Glomerular visceral epithelial cell (primary cell): ENCODE measurements at regions not wholly inside any gene's neighbourhood (a gene's known extent, or its start where the extent isn't known, plus 50 kb on each side); places are given as distances from the start of the nearest gene placed in this dataset.

ENCODE experiments used
- DNase-seq: peaks from one replicate; pipeline ENCODE4 v3.0.0-alpha.2; 2016; ENCODE audit errors: extremely low spot score

DNA sequence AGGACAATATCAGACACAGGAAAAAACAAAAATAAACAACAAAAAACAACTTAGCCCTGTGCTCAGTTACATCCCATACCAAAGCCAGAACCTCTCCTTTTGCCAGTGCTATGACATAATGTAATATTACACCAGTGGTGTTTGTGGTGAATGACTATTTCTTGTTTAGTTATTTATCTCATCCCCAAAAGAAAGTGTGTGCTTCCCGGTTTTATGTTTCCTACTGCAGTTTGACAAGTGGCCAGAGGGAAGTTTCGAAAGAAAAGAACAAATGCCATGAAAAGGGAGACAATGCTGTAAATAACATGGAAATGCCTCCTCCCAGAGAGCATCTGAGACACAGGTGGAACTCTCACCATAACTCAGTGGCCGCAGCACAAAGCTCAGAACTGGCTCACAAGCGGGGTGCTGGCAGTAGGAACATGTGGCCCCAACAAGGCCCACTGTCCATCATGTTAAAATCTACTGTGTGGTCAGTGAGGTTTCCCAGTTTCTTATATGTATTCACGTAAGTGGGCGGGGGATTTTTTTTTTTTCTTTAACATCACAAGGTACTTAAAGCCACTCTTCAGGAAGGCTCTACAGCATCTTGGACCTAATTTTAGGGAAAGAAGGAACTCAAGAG lies 158.2 kb downstream of the BARHL2 start:
- DNase-seq, result no peak

DNA sequence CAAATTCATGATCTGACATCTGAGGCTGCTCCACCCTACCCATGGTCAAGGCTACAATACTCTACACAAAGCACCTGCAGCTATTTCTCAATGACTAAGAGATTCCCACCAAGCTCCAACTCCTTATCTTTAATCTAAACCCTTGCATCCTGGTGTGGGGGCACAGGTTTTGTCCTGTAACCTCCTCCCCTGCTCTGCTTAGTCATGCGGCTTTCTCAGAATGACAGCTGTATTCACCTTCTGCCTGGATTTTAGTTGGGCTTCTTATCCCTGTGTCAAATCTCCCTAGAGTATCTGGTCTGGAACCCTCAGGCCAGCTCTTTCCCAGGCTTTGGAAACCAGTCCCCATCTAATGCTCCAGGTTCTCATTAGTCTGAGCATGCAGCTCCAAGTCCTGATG lies 159.0 kb downstream of the BARHL2 start:
- DNase-seq, result no peak

DNA sequence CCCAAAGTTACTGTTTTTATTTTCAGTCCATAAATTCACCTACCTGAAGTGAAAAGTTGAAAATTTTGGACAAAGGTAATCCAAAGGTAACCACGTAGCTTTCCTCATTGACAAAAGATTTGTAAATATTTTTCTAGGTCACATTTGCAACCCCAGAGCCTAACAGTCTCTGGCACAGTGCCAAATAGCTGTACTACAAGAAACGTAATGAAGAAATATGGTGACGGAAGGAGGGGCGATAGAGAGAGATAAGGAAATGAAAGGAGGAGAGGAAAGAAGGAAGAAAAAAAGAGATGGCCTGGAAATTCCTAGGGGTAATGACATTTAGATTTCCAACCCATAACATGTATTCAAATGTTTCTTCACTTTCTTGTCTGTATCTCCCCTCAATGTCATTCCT lies 159.4 kb downstream of the BARHL2 start:
- DNase-seq, result no peak

GRCh38 chr1:90550626-90551406 lies 166.3 kb downstream of the BARHL2 start:
- no peak for DNase-seq

GRCh38 chr1:90544356-90544755 lies 172.7 kb downstream of the BARHL2 start:
- DNase-seq, result no peak

- DNase-seq, result no peak
Measured at GRCh38 chr1:90537606-90538362, 179.3 kb downstream of the BARHL2 start.

DNA sequence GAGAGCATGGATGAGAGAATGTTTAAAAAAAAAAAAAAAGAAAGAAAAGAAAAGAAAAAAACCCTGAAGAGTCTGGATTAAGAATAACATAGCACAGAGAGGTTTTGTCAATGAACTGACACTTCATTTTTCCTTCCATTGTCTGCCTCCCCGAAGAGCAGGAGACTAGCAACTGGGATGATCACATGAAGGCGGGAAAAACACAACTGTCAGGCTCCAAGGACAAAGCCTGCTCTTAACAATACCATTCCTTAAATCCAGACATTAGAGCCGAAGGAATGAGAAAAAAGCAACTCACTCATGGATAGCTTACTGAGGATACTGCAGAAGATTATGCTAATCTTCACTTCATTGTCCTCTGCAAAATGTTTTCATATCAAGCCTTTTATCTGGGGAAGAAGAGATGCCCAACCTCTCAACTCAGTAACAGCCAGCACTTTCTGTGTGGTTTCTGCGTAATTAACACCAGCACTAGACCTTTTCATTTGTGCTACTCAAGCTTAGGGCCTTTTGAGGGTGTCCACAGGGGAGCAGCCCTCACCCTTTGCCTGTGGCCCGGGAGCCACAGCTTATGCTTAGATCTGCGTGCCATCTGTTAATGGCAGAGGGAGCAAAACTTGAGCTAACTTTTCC lies 182.3 kb downstream of the BARHL2 start:
- DNase-seq, result no peak

DNA sequence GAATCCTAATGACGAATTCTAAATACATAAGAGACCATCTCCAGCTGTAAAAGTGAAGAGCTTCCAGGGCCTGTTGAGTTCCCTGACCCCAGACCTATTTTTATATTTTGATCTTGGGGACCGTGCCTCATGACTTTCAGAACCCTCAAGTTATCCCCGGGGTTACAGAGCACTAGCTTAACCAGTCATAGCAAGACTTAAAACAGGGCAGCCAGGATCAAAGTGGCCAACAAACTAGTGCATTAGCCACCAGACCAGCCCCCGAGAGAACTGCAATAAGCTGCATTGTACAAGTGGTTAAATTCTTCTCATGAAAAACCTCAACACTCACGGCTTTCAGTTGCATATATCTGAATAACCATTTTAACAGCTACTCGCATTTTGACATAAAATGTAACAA lies 183.0 kb downstream of the BARHL2 start:
- no peak for DNase-seq

- DNase-seq, result no peak
Measured at GRCh38 chr1:90526954-90527353, 190.1 kb downstream of the BARHL2 start.

DNA sequence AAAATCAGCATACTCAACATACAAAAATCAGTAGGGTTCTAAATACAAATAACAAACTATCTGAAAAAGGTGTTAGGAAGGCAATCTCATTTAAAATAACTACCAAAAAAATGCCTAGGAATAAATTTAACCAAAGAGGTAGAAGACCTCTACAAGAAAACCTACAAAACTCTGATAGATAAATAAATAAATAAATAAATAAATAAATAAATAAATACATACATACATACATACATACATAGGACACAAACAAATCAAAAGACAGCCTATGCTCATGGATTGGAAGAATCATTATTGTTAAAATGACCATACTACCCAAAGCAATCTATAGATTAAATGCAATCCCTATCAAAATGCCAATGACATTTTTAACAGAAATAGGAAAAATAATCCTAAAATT lies 194.7 kb downstream of the BARHL2 start:
- DNase-seq, result no peak

GRCh38 chr1:90513956-90514355 lies 203.1 kb downstream of the BARHL2 start:
- DNase-seq, result no peak

DNA sequence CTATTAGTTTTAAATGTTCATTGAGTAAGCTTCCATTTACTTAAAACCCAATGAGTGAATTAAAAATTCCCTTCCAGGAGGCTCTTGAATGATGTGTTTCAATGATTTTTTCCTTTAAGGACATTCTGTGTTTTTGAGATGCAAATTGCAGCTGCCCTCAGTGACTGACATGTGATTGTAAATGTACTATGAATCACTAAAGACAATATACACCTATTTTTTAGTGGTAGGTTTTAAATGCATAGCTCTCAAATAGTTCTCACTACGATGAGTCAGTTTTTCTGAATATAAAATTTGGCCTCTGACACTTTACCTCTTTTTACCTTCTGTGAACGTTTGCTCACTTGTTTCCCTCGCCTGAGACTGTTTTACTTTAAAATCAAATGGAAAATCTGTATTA lies 204.7 kb downstream of the BARHL2 start:
- DNase-seq, result no peak

DNA sequence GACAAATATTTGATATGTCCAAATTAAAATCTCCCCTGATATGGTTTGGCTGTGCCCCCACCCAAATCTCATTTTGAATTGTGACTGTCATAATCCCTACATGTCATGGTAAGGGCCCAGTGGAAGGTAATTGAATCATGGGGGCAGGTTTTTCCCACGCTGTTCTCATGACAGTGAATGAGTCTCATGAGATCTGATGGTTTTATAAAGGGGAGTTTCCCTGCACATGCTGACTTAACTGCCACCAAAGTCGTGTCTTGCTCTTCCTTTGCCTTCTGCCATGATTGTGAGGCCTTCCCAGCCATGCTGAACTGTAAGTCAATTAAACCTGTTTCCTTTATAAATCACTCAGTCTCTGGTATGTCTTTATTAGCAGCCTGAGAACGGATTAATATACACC lies 207.0 kb downstream of the BARHL2 start:
- no peak for DNase-seq

GRCh38 chr1:90509225-90510048 lies 207.7 kb downstream of the BARHL2 start:
- no peak for DNase-seq

DNA sequence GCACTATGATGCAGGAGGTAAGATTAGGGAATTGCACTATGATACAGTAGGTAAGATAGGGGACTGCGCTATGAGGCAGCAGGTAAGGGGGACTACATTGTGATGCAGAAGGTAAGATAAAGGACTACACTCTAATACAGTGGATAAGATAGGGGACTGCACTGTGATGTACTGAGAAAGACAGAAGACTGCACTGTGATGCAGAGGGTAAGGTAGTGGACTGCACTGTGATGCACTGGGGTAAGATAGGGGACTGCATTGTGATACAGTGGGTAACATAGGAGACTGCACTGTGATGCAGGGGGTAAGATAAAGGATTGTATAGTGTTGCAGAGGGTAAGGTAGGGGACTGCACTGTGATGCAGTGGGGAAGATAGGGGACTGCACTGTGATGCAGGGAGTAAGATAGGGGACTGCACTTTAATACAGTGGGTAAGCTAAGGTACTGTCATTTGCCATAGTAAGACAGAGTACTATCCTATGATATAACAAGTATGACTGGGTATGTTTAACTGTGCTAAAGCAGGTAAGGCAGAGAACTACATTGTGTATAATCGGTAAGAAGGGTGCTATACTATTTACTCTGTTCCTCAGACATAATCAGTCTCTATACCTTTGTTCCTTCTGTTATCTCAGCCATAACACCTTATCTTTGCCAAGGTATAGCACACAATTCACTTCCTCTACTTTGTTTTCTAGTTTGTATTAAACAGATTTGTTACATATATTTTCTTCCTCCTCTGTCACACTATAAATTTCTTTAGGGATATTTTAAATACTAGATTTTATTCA lies 208.5 kb downstream of the BARHL2 start:
- no peak for DNase-seq

- DNase-seq, result no peak
Measured at GRCh38 chr1:90507173-90507572, 209.9 kb downstream of the BARHL2 start.

DNA sequence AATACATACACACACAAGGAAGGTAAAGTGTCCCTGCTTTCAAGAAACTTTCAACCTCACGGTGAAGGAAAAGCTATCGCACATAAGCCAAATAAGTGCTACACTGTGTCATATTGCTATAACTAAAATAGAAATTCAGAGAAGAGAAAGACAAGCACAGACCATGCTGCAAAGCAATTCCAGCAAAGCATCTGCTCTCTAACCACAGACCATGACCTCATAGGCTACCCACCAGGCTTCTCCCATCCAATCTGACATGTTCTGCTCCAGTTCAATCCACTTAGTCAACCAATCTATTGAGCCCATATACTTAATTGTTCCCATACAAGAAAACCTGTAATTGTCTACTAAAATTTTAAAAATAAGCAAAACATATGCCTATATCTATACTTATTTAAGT lies 211.3 kb downstream of the BARHL2 start:
- DNase-seq, result no peak

DNA sequence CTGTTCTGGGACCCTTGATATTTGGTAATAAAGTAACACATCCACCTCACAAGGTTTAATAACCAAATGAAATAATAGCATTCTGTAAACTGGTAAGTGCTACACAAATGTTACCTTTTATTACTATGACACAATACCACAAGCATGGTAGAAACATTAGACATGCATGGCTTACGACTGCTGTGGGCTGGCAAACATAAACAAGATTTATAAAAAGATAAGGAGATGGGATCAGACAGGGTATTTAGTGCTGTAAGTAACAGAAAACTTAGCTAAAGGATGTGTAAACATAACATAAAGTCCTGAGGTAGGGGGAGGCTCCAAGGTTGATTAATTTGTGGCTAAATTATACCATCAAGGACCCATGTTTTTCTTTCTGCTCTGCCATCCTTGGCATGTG lies 212.6 kb downstream of the BARHL2 start:
- no peak for DNase-seq

DNA sequence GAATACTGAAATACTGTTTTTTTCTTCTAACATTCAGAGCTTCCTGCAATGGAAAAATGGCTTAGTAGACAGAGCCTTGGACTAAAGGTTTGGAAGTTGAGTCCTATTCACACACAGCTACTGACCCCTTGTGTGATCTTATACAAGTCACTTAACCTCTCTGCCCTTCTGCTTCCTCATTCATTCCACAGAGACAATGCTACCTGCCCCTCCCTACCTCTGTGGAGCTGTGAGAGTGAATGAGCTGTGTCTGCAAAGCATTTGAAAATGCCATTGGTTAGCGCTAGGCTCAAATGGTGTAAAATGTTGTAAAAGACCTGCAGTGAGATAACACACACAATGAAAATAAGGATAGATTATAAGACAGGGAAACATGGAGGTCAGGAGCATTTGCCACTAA lies 214.4 kb downstream of the BARHL2 start:
- DNase-seq, result no peak

DNA sequence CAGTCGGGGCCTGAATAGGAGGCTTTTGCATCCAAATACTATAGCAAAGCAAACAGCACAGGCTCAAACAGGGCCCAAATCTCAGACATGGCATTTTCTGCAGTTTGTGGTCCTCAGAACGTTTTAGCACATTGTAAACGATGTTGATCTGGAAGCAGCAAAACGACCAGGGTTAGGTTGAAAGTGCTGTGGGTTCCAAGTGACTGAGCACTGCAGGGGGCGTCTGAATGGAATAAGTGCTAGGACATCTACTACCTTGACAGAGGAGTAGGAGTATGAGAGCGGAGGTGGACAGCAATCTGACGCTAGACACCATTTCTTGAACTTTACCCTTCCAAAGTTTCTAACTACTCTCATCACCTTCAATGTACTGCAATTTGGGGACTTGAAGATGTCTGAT lies 214.9 kb downstream of the BARHL2 start:
- no peak for DNase-seq

DNA sequence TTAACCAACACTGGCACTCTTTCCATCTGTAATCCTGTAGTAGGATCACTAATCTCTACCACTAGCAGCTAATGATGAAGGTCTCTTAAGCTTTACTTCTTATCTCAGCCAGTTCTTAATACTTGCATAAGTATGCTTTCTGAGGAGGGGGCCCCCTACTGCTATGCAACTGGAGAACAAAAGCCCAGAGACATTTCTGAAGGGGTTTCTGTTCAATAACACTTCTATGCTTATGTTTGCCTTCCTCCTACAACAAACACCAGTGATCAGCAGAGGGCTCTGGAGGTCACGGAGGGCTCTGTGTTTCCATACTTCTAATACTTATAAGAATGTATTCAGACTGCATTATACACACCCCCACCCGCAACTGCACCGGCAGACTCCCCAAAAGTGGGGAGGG lies 215.8 kb downstream of the BARHL2 start:
- no peak for DNase-seq
